ENCODE measurements at regions not wholly inside any gene's neighbourhood (a gene's known extent, or its start where the extent isn't known, plus 50 kb on each side); places are given as distances from the start of the nearest gene placed in this dataset.

- no peak for DNase-seq (ENCODE audit: low spot score)
- peaks cover 12% of the 10 kb centered on the region for H3K4me1 Mint-ChIP-seq (ENCODE audit: unreplicated experiment)
- no peak overlapping the region for H3K27ac Mint-ChIP-seq (ENCODE audit: unreplicated experiment)
- H3K27me3 Mint-ChIP-seq (ENCODE audit: unreplicated experiment) = no peaks in the 10 kb centered on the region
- no peak overlapping the region for H3K4me3 Mint-ChIP-seq (ENCODE audit: unreplicated experiment)
- no peaks in the 10 kb centered on the region for H3K36me3 Mint-ChIP-seq (ENCODE audit: low read depth, unreplicated experiment)
- H3K9me3 Mint-ChIP-seq (ENCODE audit: unreplicated experiment) = no peaks in the 10 kb centered on the region
- TF ChIP-seq CTCF (IDR thresholded peaks at IDR 0.05; ENCODE audit: unreplicated experiment) = no peak
These were observed 359.9 kb downstream of the ETS1 start for GRCh38 chr11:128227466-128227865.

- peaks cover 12% of the 10 kb centered on the region for H3K4me1 Mint-ChIP-seq (ENCODE audit: unreplicated experiment)
- no peaks in the 10 kb centered on the region for H3K27me3 Mint-ChIP-seq (ENCODE audit: unreplicated experiment)
- no peaks in the 10 kb centered on the region for H3K9me3 Mint-ChIP-seq (ENCODE audit: unreplicated experiment)
- no peaks in the 10 kb centered on the region for H3K36me3 Mint-ChIP-seq (ENCODE audit: low read depth, unreplicated experiment)
- H3K27ac Mint-ChIP-seq (ENCODE audit: unreplicated experiment) = no peak overlapping the region
- no peak for DNase-seq (ENCODE audit: low spot score)
- no peak for TF ChIP-seq CTCF (IDR thresholded peaks at IDR 0.05; ENCODE audit: unreplicated experiment)
- H3K4me3 Mint-ChIP-seq (ENCODE audit: unreplicated experiment) = no peak overlapping the region
These were observed 361.1 kb downstream of the ETS1 start for GRCh38 chr11:128226106-128226716.

GRCh38 chr11:128222245-128222884 is 365.0 kb downstream of the ETS1 start:
- H3K27ac Mint-ChIP-seq (ENCODE audit: unreplicated experiment) = no peak overlapping the region
- no peak for TF ChIP-seq CTCF (IDR thresholded peaks at IDR 0.05; ENCODE audit: unreplicated experiment)
- H3K9me3 Mint-ChIP-seq (ENCODE audit: unreplicated experiment) = no peaks in the 10 kb centered on the region
- H3K36me3 Mint-ChIP-seq (ENCODE audit: low read depth, unreplicated experiment) = no peaks in the 10 kb centered on the region
- no peak overlapping the region for H3K4me3 Mint-ChIP-seq (ENCODE audit: unreplicated experiment)
- peaks cover 7% of the 10 kb centered on the region for H3K4me1 Mint-ChIP-seq (ENCODE audit: unreplicated experiment)
- H3K27me3 Mint-ChIP-seq (ENCODE audit: unreplicated experiment) = no peaks in the 10 kb centered on the region
- DNase-seq (ENCODE audit: low spot score) = no peak

GRCh38 chr11:128219731-128220120 is 367.6 kb downstream of the ETS1 start:
- no peak for DNase-seq (ENCODE audit: low spot score)
- Mint-ChIP-seq H3K27me3 (ENCODE audit: unreplicated experiment) (peaks cover 2% of the 10 kb centered on the region), H3K36me3 (ENCODE audit: low read depth, unreplicated experiment) (no peaks in the 10 kb centered on the region), H3K4me1 (ENCODE audit: unreplicated experiment) (peaks cover 7% of the 10 kb centered on the region), H3K4me3 (ENCODE audit: unreplicated experiment) (no peak overlapping the region), H3K9me3 (ENCODE audit: unreplicated experiment) (no peaks in the 10 kb centered on the region), H3K27ac (ENCODE audit: unreplicated experiment) (no peak overlapping the region)
- TF ChIP-seq CTCF (IDR thresholded peaks at IDR 0.05; ENCODE audit: unreplicated experiment) = no peak

GRCh38 chr11:128216198-128216597 is 371.2 kb downstream of the ETS1 start:
- Mint-ChIP-seq H3K4me3 (ENCODE audit: unreplicated experiment) (no peak overlapping the region), H3K9me3 (ENCODE audit: unreplicated experiment) (no peaks in the 10 kb centered on the region), H3K27ac (ENCODE audit: unreplicated experiment) (no peak overlapping the region), H3K27me3 (ENCODE audit: unreplicated experiment) (peaks cover 4% of the 10 kb centered on the region), H3K4me1 (ENCODE audit: unreplicated experiment) (peaks cover 6% of the 10 kb centered on the region), H3K36me3 (ENCODE audit: low read depth, unreplicated experiment) (no peaks in the 10 kb centered on the region)
- no peak for DNase-seq (ENCODE audit: low spot score)
- TF ChIP-seq CTCF (IDR thresholded peaks at IDR 0.05; ENCODE audit: unreplicated experiment) = no peak
